Endodermal cell (in vitro differentiated cells): ENCODE measurements at regions not wholly inside any gene's neighbourhood (a gene's known extent, or its start where the extent isn't known, plus 50 kb on each side); places are given as distances from the start of the nearest gene placed in this dataset.

Experiments used
- DNase-seq: peaks from one replicate; pipeline ENCODE4 v3.0.0-alpha.2; 2017
- H3K27ac ChIP-seq: 2 replicates; pipeline ENCODE4 v1.5.1; 2013; ENCODE audit warnings: mild to moderate bottlenecking, low read depth, low read length, moderate library complexity
- H3K27me3 ChIP-seq: 2 replicates; pipeline ENCODE4 v1.6.1; 2013; ENCODE audit warnings: mild to moderate bottlenecking, low read length, moderate library complexity; ENCODE audit not compliant: insufficient read depth, control insufficient read depth, poor library complexity, severe bottlenecking
- H3K36me3 ChIP-seq: 2 replicates; pipeline ENCODE4 v1.7.0; 2013; ENCODE audit warnings: mild to moderate bottlenecking, low read length, moderate library complexity; ENCODE audit not compliant: control insufficient read depth, insufficient read depth
- H3K4me1 ChIP-seq: one replicate; pipeline ENCODE4 v1.7.0; 2013; ENCODE audit warnings: low read length; ENCODE audit not compliant: control insufficient read depth, insufficient read depth
- H3K4me3 ChIP-seq: 2 replicates; pipeline ENCODE4 v1.5.1; 2013; ENCODE audit warnings: mild to moderate bottlenecking, low read length, moderate library complexity
- H3K9ac ChIP-seq: 2 replicates; pipeline ENCODE4 v1.6.1; 2013; ENCODE audit warnings: mild to moderate bottlenecking, low read length, moderate library complexity; ENCODE audit not compliant: poor library complexity, severe bottlenecking; ENCODE audit errors: extremely low read depth
- H3K9me3 ChIP-seq: 2 replicates; pipeline ENCODE4 v1.6.1; 2013; ENCODE audit warnings: mild to moderate bottlenecking, low read length, moderate library complexity; ENCODE audit not compliant: control insufficient read depth
- H3K27ac Mint-ChIP-seq: 2 replicates; pipeline ENCODE4 v1.8.0; 2020; ENCODE audit warnings: mixed read lengths
- H3K27me3 Mint-ChIP-seq: 2 replicates; pipeline ENCODE4 v1.8.0; 2021; ENCODE audit warnings: mild to moderate bottlenecking, mixed read lengths; ENCODE audit not compliant: insufficient read depth
- H3K36me3 Mint-ChIP-seq: 2 replicates; pipeline ENCODE4 v1.8.0; 2020; ENCODE audit warnings: low read depth, mixed read lengths
- H3K4me1 Mint-ChIP-seq: 2 replicates; pipeline ENCODE4 v1.8.0; 2020; ENCODE audit warnings: mixed read lengths
- H3K4me3 Mint-ChIP-seq: 2 replicates; pipeline ENCODE4 v1.8.0; 2020; ENCODE audit warnings: mild to moderate bottlenecking, moderate library complexity, mixed read lengths
- H3K9me3 Mint-ChIP-seq: 2 replicates; pipeline ENCODE4 v1.8.0; 2020; ENCODE audit warnings: mild to moderate bottlenecking, mixed read lengths
- CTCF ChIP-seq: fragments of 200-600 bp; sonication (generic); conservative IDR thresholded peaks from 2 replicates; pipeline ENCODE4 v1.5.0; 2021; ENCODE audit warnings: antibody characterized with exemption, mild to moderate bottlenecking
- WGBS, 2 experiments: methylation state at CpG; one replicate each; pipeline versions ENCODE4 v1.1.5 to v1.1.7; 2013; ENCODE audit warnings: missing lambda C conversion rate in 2 of 2, mixed read lengths in 1 of 2; ENCODE audit not compliant: insufficient coverage in 1 of 2, insufficient read length in 1 of 2; 5-methylcytosine and 5-hydroxymethylcytosine counted together

DNA sequence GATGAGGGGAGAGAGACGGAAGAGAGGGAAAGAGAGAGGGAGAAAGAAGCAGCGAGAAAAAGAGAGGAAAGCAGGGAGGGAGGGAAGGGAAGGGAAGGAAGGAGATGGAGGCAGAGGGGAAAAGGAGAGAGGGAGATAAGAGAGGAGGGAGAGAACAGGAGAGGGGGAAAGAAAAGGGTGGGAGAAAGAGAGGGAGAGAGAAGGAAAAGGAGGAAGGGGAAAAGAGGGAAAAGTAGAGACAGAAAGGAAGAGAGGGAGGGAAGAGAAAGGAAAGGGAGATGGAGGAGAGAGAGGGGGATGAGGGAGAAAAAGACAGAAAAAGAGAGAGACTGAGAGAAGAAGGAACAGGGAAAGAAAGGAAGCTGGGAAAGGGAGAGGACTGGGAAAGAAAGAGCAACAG is 814.4 kb downstream of the CDH11 start:
- Mint-ChIP-seq H3K4me3 (no peak overlapping the region), H3K4me1 (no peaks in the 10 kb centered on the region), H3K27me3 (peaks cover 4% of the 10 kb centered on the region), H3K27ac (no peak overlapping the region), H3K9me3 (peaks cover 11% of the 10 kb centered on the region), H3K36me3 (no peaks in the 10 kb centered on the region)
- Histone ChIP-seq H3K4me3 (no peak overlapping the region), H3K9ac (no peak overlapping the region), H3K9me3 (peaks cover 5% of the 10 kb centered on the region), H3K27ac (no peak overlapping the region), H3K4me1 (no peaks in the 10 kb centered on the region), H3K27me3 (no peaks in the 10 kb centered on the region), H3K36me3 (no peaks in the 10 kb centered on the region)
- no peak for TF ChIP-seq CTCF
- no peak for DNase-seq
- 86 to 100% methylated on average over 2 of the region's 2 CpGs for WGBS, 2 experiments

DNA sequence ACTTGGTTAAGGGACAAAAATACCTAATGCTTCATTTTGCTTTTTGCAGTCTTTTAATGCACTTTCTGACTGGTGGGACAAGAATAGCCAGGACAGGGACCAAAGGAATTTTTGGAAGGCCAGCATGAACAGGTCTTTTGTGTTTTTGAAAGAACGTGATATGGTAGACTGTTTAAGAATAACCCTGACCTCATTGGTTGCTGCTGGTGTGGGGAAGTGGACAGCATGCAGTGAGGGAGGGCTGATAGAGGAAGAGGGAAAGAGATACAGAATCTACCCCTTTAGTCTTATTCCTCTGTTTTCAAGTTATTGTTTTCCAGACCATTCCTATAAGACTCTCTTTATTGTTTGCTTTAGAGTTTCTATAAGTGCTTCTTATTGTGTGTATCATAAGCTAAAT is 816.2 kb downstream of the CDH11 start:
- Histone ChIP-seq H3K9ac (no peak overlapping the region), H3K27ac (no peak overlapping the region), H3K4me1 (no peaks in the 10 kb centered on the region), H3K27me3 (no peaks in the 10 kb centered on the region), H3K4me3 (no peak overlapping the region), H3K9me3 (peaks cover 5% of the 10 kb centered on the region), H3K36me3 (no peaks in the 10 kb centered on the region)
- H3K27ac Mint-ChIP-seq, result no peak overlapping the region
- no peak for TF ChIP-seq CTCF
- peaks cover 11% of the 10 kb centered on the region for H3K9me3 Mint-ChIP-seq
- no peak overlapping the region for H3K4me3 Mint-ChIP-seq
- peaks cover 4% of the 10 kb centered on the region for H3K27me3 Mint-ChIP-seq
- 89 to 100% methylated on average over 1 of the region's 1 CpG for WGBS, 2 experiments
- no peaks in the 10 kb centered on the region for H3K36me3 Mint-ChIP-seq
- H3K4me1 Mint-ChIP-seq, result no peaks in the 10 kb centered on the region
- no peak for DNase-seq

- H3K36me3 ChIP-seq, result no peaks in the 10 kb centered on the region
- no peak overlapping the region for H3K9ac ChIP-seq
- Mint-ChIP-seq H3K4me1 (no peaks in the 10 kb centered on the region), H3K27me3 (peaks cover 4% of the 10 kb centered on the region), H3K9me3 (peaks cover 11% of the 10 kb centered on the region), H3K4me3 (no peak overlapping the region), H3K27ac (no peak overlapping the region), H3K36me3 (no peaks in the 10 kb centered on the region)
- H3K27me3 ChIP-seq, result no peaks in the 10 kb centered on the region
- no peak overlapping the region for H3K27ac ChIP-seq
- H3K4me1 ChIP-seq, result no peaks in the 10 kb centered on the region
- no peak for DNase-seq
- no peak for TF ChIP-seq CTCF
- no peak overlapping the region for H3K4me3 ChIP-seq
- H3K9me3 ChIP-seq, result peaks cover 5% of the 10 kb centered on the region
- WGBS, 2 experiments, result 89 to 95% methylated on average over 1 to 2 of the region's 2 CpGs
These were observed 816.9 kb downstream of the CDH11 start for GRCh38 chr16:64304951-64305350.
